H1 (cell line): ENCODE measurements at regions not wholly inside any gene's neighbourhood (a gene's known extent, or its start where the extent isn't known, plus 50 kb on each side); places are given as distances from the start of the nearest gene placed in this dataset.

Experiments
- CTCF ChIA-PET: fragments of 300-600 bp; sonication (Branson Sonifier 250); formaldehyde crosslinking; loops from one replicate; lab custom pipeline; 2021; ENCODE audit not compliant: partially characterized antibody; lab: Charles Lee
- POLR2A ChIA-PET: fragments of 300-600 bp; sonication (Branson Sonifier 250); formaldehyde crosslinking; loops from one replicate; lab custom pipeline; 2021; ENCODE audit warnings: inconsistent platforms; ENCODE audit not compliant: partially characterized antibody; lab: Charles Lee
- DNase-seq, 2 experiments: peaks; one replicate each; pipeline versions ENCODE4 v3.0.0 to v3.0.0-alpha.2; 2010 to 2022; ENCODE audit warnings: low spot score in 2 of 2, low read depth in 1 of 2, mixed read lengths in 1 of 2
- FAIRE-seq: peaks from 2 replicates; lab custom pipeline; 2011; peaks lifted over from hg19 to GRCh38; lab: Jason Lieb, UNC
- H2AFZ ChIP-seq: 2 replicates; pipeline ENCODE4 v1.8.1; 2012; ENCODE audit warnings: low read length, inconsistent platforms
- H2AK5ac ChIP-seq: 2 replicates; pipeline ENCODE4 v1.6.1; 2013; ENCODE audit warnings: low read depth, low read length
- H2BK120ac ChIP-seq: replicated peaks from 2 replicates; pipeline ENCODE3; 2013; ENCODE audit warnings: low read depth, low read length, inconsistent platforms
- H2BK12ac ChIP-seq: 2 replicates; pipeline ENCODE4 v1.6.1; 2013; ENCODE audit warnings: low read depth, low read length
- H2BK15ac ChIP-seq: 2 replicates; pipeline ENCODE4 v1.6.1; 2013; ENCODE audit warnings: low read length
- H2BK20ac ChIP-seq: 2 replicates; pipeline ENCODE4 v1.6.1; 2013; ENCODE audit warnings: low read length
- H2BK5ac ChIP-seq: 2 replicates; pipeline ENCODE4 v1.6.1; 2013; ENCODE audit warnings: low read depth, low read length
- H3K14ac ChIP-seq: 2 replicates; pipeline ENCODE4 v1.6.1; 2013; ENCODE audit warnings: inconsistent platforms; ENCODE audit not compliant: insufficient read length
- H3K18ac ChIP-seq: 2 replicates; pipeline ENCODE4 v1.6.1; 2013; ENCODE audit warnings: low read length; ENCODE audit errors: extremely low read depth
- H3K23ac ChIP-seq: 2 replicates; pipeline ENCODE4 v1.6.1; 2013; ENCODE audit warnings: inconsistent platforms; ENCODE audit not compliant: insufficient read length
- H3K23me2 ChIP-seq: 2 replicates; pipeline ENCODE4 v1.6.1; 2013; ENCODE audit warnings: low read depth, low read length
- H3K27ac ChIP-seq: 2 replicates; pipeline ENCODE4 v1.6.1; 2011; ENCODE audit warnings: low read depth, low read length, inconsistent platforms
- H3K27me3 ChIP-seq, 4 experiments: replicated peaks in 1 of 4; 1 replicate in 1 of 4; 2 replicates in 3 of 4; pipeline versions ENCODE4 v1.6.1 to v1.8.1; 2011 to 2013; ENCODE audit warnings: low read length in 3 of 4, mild to moderate bottlenecking in 3 of 4, inconsistent platforms in 2 of 4, mixed read lengths in 2 of 4, moderate library complexity in 1 of 4; ENCODE audit not compliant: control insufficient read depth in 3 of 4, insufficient read depth in 3 of 4; ENCODE audit errors: extremely low read depth in 1 of 4
- H3K36me3 ChIP-seq, 4 experiments: 2 replicates each; pipeline versions ENCODE4 v1.6.1 to v1.8.1; 2011 to 2013; ENCODE audit warnings: mild to moderate bottlenecking in 4 of 4, low read length in 3 of 4, moderate library complexity in 2 of 4, control low read depth in 1 of 4, inconsistent platforms in 1 of 4; ENCODE audit not compliant: insufficient read depth in 4 of 4, control insufficient read depth in 2 of 4
- H3K4ac ChIP-seq: replicated peaks from 2 replicates; pipeline ENCODE3; 2013; ENCODE audit warnings: low read length, low read depth, mixed read lengths, inconsistent platforms; ENCODE audit not compliant: insufficient read length
- H3K4me1 ChIP-seq, 4 experiments: replicated peaks in 1 of 4; 1 replicate in 1 of 4; 2 replicates in 3 of 4; pipeline versions ENCODE4 v1.6.1 to v1.8.1; 2011 to 2013; ENCODE audit warnings: low read length in 3 of 4, inconsistent platforms in 2 of 4, mixed read lengths in 1 of 4; ENCODE audit not compliant: insufficient read depth in 4 of 4, control insufficient read depth in 3 of 4
- H3K4me2 ChIP-seq, 2 experiments: 2 replicates each; pipeline versions ENCODE4 v1.6.1 to v1.8.1; 2011 to 2013; ENCODE audit warnings: low read depth in 2 of 2, low read length in 2 of 2, control low read depth in 1 of 2, inconsistent platforms in 1 of 2, mild to moderate bottlenecking in 1 of 2; ENCODE audit not compliant: insufficient read depth in 1 of 2
- H3K4me3 ChIP-seq, 4 experiments: fragments of 200-600, 300-600 bp in 1 of 4; sonication (generic), shearing (Covaris generic), sonication (Bioruptor Twin) in 1 of 4; 2 replicates each; pipeline versions ENCODE4 v1.5.1 to v1.8.1; 2011 to 2016; ENCODE audit warnings: low read length in 4 of 4, low read depth in 3 of 4, control low read depth in 2 of 4, inconsistent platforms in 2 of 4, mild to moderate bottlenecking in 2 of 4, mixed read lengths in 1 of 4, moderate library complexity in 1 of 4; ENCODE audit not compliant: insufficient read depth in 2 of 4; ENCODE audit errors: extremely low read depth in 1 of 4
- H3K56ac ChIP-seq: replicated peaks from 2 replicates; pipeline ENCODE3; 2013; ENCODE audit warnings: low read depth, mild to moderate bottlenecking, mixed read lengths, low read length, inconsistent platforms; ENCODE audit not compliant: insufficient read length
- H3K79me1 ChIP-seq: 2 replicates; pipeline ENCODE4 v1.6.1; 2013; ENCODE audit warnings: low read depth, low read length, control low read depth
- H3K79me2 ChIP-seq, 2 experiments: 2 replicates each; pipeline versions ENCODE4 v1.6.1 to v1.8.1; 2012 to 2013; ENCODE audit warnings: low read length in 2 of 2, mild to moderate bottlenecking in 2 of 2, inconsistent platforms in 1 of 2; ENCODE audit not compliant: insufficient read depth in 2 of 2, control insufficient read depth in 1 of 2
- H3K9ac ChIP-seq, 4 experiments: replicated peaks in 1 of 4; 1 replicate in 1 of 4; 2 replicates in 3 of 4; pipeline versions ENCODE4 v1.6.1 to v1.8.1; 2011 to 2013; ENCODE audit warnings: low read depth in 3 of 4, low read length in 3 of 4, control low read depth in 2 of 4, mild to moderate bottlenecking in 2 of 4, moderate library complexity in 2 of 4, inconsistent platforms in 1 of 4; ENCODE audit errors: extremely low read depth in 1 of 4
- H3K9me3 ChIP-seq, 2 experiments: 2 replicates each; pipeline versions ENCODE4 v1.6.1 to v1.8.1; 2012 to 2013; ENCODE audit warnings: mild to moderate bottlenecking in 2 of 2, moderate library complexity in 2 of 2, control low read depth in 1 of 2, inconsistent platforms in 1 of 2, low read depth in 1 of 2, low read length in 1 of 2, mixed read lengths in 1 of 2; ENCODE audit not compliant: insufficient read depth in 2 of 2
- H4K20me1 ChIP-seq, 2 experiments: replicated peaks in 1 of 2; 2 replicates each; pipeline versions ENCODE3 to v1.8.1; 2011 to 2013; ENCODE audit warnings: inconsistent platforms in 2 of 2, low read length in 2 of 2, mild to moderate bottlenecking in 1 of 2; ENCODE audit not compliant: insufficient read depth in 2 of 2, control insufficient read depth in 1 of 2
- H4K5ac ChIP-seq: 2 replicates; pipeline ENCODE4 v1.6.1; 2013; ENCODE audit warnings: low read length, low read depth, mixed read lengths, inconsistent platforms; ENCODE audit not compliant: insufficient read length
- H4K8ac ChIP-seq: 2 replicates; pipeline ENCODE4 v1.8.0; 2013; ENCODE audit warnings: mild to moderate bottlenecking, moderate library complexity, low read length, inconsistent platforms; ENCODE audit not compliant: insufficient read depth; ENCODE audit errors: extremely low read depth
- H4K91ac ChIP-seq: replicated peaks from 2 replicates; pipeline ENCODE3; 2013; ENCODE audit warnings: low read length, mixed read lengths, inconsistent platforms; ENCODE audit not compliant: insufficient read length
- NANOG ChIP-seq: IDR thresholded peaks from 2 replicates; pipeline ENCODE4 v1.6.1; 2011; ENCODE audit warnings: low read length, low read depth, mild to moderate bottlenecking, inconsistent platforms; ENCODE audit not compliant: insufficient read depth, poor library complexity, severe bottlenecking
- SP2 ChIP-seq: IDR thresholded peaks from 2 replicates; pipeline ENCODE4 v1.6.1; 2012; ENCODE audit warnings: mild to moderate bottlenecking, low read length, inconsistent platforms
- WGBS, 2 experiments: shearing (Covaris generic) in 1 of 2; methylation state at CpG; one replicate each; pipeline versions ENCODE4 v1.1.6 to v1.1.7; 2013 to 2015; ENCODE audit warnings: low lambda C conversion rate in 2 of 2, mixed read lengths in 2 of 2, inconsistent platforms in 1 of 2, low coverage in 1 of 2, missing lambda C conversion rate in 1 of 2; ENCODE audit not compliant: insufficient replicate concordance in 2 of 2, insufficient coverage in 1 of 2, insufficient read length in 1 of 2; ENCODE audit errors: extremely low coverage in 1 of 2, missing lambda C conversion rate in 1 of 2; 5-methylcytosine and 5-hydroxymethylcytosine counted together

DNA sequence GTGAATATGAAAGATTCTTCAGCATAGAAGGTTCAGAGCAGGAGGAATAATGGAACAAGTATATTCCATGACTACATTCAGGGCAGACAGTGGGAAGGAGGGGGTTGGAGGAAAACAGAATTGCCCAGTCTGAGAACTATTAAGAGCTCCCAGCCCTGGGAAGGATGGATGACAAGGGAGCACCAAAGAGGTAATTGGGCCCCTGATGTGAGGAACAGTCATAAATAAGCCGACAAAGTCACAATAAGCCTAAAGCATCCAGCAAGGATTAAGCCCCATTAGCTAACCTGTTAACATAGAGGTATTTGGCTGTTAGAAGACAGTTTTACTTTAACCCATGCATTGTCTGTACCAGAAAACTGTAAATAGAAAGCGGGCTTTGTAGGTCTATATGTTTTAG lies 348.7 kb upstream of the SEMA6A start:
- H4K8ac ChIP-seq, result no peak overlapping the region
- no peak overlapping the region for H2BK20ac ChIP-seq
- POLR2A ChIA-PET, result no interaction called here
- H3K56ac ChIP-seq, result no peak overlapping the region
- no peak overlapping the region for H2AFZ ChIP-seq
- H3K79me2 ChIP-seq, result no peaks in the 10 kb centered on the region
- H2BK12ac ChIP-seq, result no peak overlapping the region
- no peak for TF ChIP-seq SP2
- peak; percentile 21 for TF ChIP-seq NANOG
- H2AK5ac ChIP-seq, result no peak overlapping the region
- H3K36me3 ChIP-seq, result no peaks in the 10 kb centered on the region
- no peak overlapping the region; the same call in 1 of the 2 replicates for H2BK15ac ChIP-seq
- no peak overlapping the region for H3K27ac ChIP-seq
- H3K14ac ChIP-seq, result no peak overlapping the region
- no peak overlapping the region for H2BK120ac ChIP-seq
- no peak overlapping the region for H4K5ac ChIP-seq
- H2BK5ac ChIP-seq, result no peak overlapping the region
- H3K23me2 ChIP-seq, result no peaks in the 10 kb centered on the region
- 88% methylated on average over 2 of the region's 2 CpGs; no CpG with 5 or more reads in 1 of the 2 experiments for WGBS, 2 experiments
- no peaks in the 10 kb centered on the region for H4K20me1 ChIP-seq
- no peak overlapping the region for H3K23ac ChIP-seq
- no peak overlapping the region for H3K18ac ChIP-seq
- FAIRE-seq, result no peak
- H3K4me2 ChIP-seq, result no peak overlapping the region
- H4K91ac ChIP-seq, result no peak overlapping the region
- H3K9ac ChIP-seq, result no peak overlapping the region
- no peaks in the 10 kb centered on the region for H3K27me3 ChIP-seq
- DNase-seq, result no peak
- no peaks in the 10 kb centered on the region for H3K79me1 ChIP-seq
- no peak overlapping the region for H3K4me3 ChIP-seq
- H3K4ac ChIP-seq, result no peak overlapping the region
- CTCF ChIA-PET, result interaction anchor here (1.2 to 1.8 kb wide), 3 partner anchors 9 to 16 kb away, joined by 3 to 4 read pairs (median 3); no protein-coding TSS in a partner anchor
- no peaks in the 10 kb centered on the region; a peak in 1 of 7 replicates for H3K4me1 ChIP-seq
- H3K9me3 ChIP-seq, result no peaks in the 10 kb centered on the region
